ENCODE measurements at regions not wholly inside any gene's neighbourhood (a gene's known extent, or its start where the extent isn't known, plus 50 kb on each side); places are given as distances from the start of the nearest gene placed in this dataset.

GRCh38 chr6:8608737-8609136, 173.4 kb upstream of the SLC35B3 start:
- TF ChIP-seq CTCF (IDR thresholded peaks at IDR 0.05; ENCODE audit: extremely low read depth in 1 of 2, insufficient read depth in 1 of 2, low read depth in 1 of 2, low read length in 2 of 2) (no peak), EZH2 (IDR thresholded peaks at IDR 0.05; ENCODE audit: borderline replicate concordance, low read depth, low read length, severe bottlenecking) (no peak), GATA2 (IDR thresholded peaks at IDR 0.05; ENCODE audit: insufficient read depth, insufficient read length, low read depth, low read length) (no peak)
